C4-2B (cell line): ENCODE measurements at regions not wholly inside any gene's neighbourhood (a gene's known extent, or its start where the extent isn't known, plus 50 kb on each side); places are given as distances from the start of the nearest gene placed in this dataset.

ENCODE experiments used
- H3K27ac ChIP-seq: fragments of 450-650 bp; 2 replicates; pipeline ENCODE4 v1.5.1; 2017
- ZFX ChIP-seq: fragments of 450-650 bp; IDR thresholded peaks from 2 replicates; pipeline ENCODE4 v1.6.1; 2017
- TF ChIP-seq, protein P1 (sequence below): fragments of 450-650 bp; conservative IDR thresholded peaks from 2 replicates; pipeline ENCODE4 v1.5.1; 2017; ENCODE audit warnings: mild to moderate bottlenecking

DNA sequence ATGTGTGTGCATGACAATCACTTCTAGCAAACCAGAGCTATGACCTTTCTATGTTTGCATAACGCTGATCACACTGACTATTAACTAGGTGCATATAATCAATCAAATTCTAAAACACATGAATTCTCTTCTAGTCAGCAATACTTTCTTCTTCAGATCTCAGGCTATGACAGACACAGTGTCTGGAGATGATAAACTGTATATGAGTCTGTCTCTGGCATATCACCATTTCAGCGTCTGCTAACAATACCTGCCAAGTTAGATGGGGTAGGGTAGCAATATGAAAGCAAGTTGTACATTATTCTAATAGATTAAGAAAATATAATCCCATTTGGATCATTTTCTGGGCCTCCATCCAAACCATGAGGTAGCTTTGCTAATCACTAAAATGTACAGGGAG is 354.2 kb upstream of the EPHA4 start:
- H3K27ac ChIP-seq, result no peak overlapping the region
- TF ChIP-seq, protein P1, sequence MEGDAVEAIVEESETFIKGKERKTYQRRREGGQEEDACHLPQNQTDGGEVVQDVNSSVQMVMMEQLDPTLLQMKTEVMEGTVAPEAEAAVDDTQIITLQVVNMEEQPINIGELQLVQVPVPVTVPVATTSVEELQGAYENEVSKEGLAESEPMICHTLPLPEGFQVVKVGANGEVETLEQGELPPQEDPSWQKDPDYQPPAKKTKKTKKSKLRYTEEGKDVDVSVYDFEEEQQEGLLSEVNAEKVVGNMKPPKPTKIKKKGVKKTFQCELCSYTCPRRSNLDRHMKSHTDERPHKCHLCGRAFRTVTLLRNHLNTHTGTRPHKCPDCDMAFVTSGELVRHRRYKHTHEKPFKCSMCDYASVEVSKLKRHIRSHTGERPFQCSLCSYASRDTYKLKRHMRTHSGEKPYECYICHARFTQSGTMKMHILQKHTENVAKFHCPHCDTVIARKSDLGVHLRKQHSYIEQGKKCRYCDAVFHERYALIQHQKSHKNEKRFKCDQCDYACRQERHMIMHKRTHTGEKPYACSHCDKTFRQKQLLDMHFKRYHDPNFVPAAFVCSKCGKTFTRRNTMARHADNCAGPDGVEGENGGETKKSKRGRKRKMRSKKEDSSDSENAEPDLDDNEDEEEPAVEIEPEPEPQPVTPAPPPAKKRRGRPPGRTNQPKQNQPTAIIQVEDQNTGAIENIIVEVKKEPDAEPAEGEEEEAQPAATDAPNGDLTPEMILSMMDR, result no peak
- TF ChIP-seq ZFX, result no peak

DNA sequence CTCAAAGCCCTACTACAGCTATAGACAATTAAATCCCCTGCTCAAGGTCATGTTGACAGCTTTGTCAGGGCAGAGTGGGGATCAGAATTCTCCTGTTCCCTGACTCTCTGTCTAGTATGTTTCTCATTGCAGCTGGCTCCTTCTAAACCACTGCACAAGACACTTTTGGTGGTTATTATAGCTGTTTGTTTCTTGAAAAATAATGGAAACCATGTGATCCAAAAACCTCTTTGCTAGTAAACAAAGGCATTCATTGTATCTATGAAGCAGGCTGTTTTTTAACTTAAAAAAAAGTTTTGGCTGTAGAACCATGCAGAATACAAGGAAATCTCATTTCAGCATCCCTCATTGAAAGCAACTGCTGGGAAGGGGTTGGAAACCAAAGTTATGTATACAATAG is 352.5 kb upstream of the EPHA4 start:
- no peak for TF ChIP-seq ZFX
- TF ChIP-seq, protein P1, result no peak
- no peak overlapping the region for H3K27ac ChIP-seq

DNA sequence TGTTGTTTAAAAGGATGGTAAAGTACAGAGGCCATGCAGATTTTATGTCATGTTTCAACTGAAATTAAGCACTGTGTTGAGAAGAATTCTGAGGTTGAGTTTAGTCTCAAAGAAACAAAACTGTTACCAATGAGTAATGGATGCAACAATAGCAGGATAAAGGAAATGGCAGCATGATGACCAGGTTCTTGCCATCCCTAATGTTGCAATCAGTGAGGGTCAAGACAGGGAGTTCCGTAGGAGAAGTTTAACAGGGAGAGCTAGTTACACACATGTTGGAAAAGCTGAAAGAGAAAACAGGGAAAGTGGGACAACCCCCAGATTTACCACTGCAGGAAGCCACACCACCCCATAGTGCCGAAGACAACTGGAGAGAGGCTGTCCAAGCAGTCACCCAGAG is 343.8 kb upstream of the EPHA4 start:
- H3K27ac ChIP-seq, result no peak overlapping the region
- TF ChIP-seq ZFX, result no peak
- TF ChIP-seq, protein P1, result no peak

DNA sequence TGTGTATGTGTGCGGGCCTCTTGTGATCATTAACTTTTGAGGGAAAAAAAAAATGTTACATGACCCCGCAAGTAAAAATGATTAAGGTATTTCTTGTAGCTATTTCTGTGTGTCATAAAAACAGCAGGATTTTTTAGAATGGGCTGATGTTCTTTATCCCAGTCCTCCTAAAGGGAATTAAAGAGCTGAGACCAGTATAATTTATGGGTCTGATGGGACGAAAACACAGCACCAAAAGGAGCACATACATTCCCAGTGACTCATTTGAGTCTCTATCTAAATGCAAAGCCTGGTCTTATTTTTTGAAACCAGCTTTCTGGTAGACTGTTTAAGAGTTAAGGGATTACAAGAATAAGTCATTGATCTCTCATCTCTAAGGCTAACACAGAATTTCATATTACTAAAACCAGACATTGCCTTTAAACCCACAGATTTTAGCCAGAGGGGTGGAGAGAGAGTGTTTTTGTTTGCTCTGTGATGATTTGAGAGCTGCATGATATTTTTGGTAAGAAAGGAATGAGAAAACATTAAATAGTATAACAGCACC is 342.3 kb upstream of the EPHA4 start:
- no peak overlapping the region for H3K27ac ChIP-seq
- TF ChIP-seq, protein P1, result no peak
- TF ChIP-seq ZFX, result no peak

DNA sequence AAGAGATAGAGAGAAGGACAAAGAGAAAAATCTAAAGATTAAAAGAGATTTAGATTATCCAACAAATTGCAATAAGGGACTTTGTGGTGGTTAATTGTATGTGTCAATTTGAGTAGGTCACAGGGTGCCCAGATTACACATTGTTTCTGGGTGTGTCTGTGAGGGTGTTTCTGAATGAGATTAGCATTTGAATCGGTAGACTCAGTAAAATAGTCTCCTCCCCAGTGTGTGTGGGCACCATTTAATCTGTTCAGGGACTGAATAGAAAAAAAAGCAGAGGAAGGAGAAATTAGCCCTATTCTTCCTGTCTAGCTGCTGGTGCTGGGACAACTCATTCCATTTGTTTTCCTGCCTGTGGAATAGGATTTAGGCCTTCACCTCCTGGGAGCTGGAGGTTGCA is 339.8 kb upstream of the EPHA4 start:
- TF ChIP-seq, protein P1, result no peak
- TF ChIP-seq ZFX, result no peak
- no peak overlapping the region for H3K27ac ChIP-seq

DNA sequence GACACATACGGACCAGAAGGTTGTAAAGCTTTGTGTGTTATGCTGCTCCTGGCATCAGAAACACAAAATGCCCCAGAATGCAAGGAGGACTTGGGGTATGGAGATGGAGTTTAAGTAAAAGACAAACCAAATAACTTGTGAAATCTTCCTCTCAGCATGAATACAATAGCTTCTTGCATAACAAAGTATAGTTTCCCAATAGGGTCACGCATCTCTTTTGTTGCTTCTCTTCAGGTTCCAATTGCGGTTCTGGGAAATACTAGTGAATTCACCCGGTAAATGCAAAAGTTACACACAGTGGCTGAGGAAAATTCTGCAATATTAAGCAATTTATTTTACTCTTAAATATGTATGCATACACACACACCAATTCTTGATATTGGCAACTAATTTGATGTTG is 339.2 kb upstream of the EPHA4 start:
- TF ChIP-seq, protein P1, result no peak
- no peak for TF ChIP-seq ZFX

DNA sequence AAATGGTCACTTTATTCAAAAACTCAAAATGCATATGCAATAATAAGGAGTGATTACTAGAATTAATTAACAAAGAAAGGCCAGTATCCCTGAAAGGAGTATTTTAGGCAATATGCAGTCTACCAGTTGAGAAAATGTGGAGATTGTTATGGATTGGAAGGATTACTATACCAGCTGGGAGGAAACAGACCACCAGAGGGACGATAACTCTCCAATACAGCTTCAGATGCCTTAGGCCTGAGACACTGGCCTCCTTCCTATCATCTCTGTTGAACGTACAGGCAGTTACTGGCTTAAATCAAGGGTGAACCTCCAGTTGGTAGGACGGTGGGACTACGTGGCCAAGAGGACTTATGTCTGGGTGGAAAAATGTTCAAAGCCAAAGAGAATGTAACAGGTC is 336.4 kb upstream of the EPHA4 start:
- no peak overlapping the region for H3K27ac ChIP-seq
- TF ChIP-seq, protein P1, result no peak

More for the DNA sequence above, 339.2 kb upstream of the EPHA4 start:
- no peak overlapping the region for H3K27ac ChIP-seq
